ENCODE measurements at regions not wholly inside any gene's neighbourhood (a gene's known extent, or its start where the extent isn't known, plus 50 kb on each side); places are given as distances from the start of the nearest gene placed in this dataset.

GRCh38 chr2:59853032-59853431 lies 700.4 kb downstream of the BCL11A start:
- no peak overlapping the region for H3K27ac ChIP-seq (ENCODE audit: low read depth, low read length, poor library complexity, severe bottlenecking)
- H3K36me3 ChIP-seq (ENCODE audit: insufficient read depth, low read length), result no peaks in the 10 kb centered on the region
- H3K4me3 ChIP-seq (ENCODE audit: low read depth, low read length, poor library complexity, severe bottlenecking), result no peak overlapping the region
- H3K27me3 ChIP-seq (ENCODE audit: insufficient read depth, low read length), result no peaks in the 10 kb centered on the region
- H3K4me2 ChIP-seq (ENCODE audit: low read length), result no peak overlapping the region
- no peaks in the 10 kb centered on the region for H3K9me2 ChIP-seq (ENCODE audit: low read depth, low read length)
- H3F3A ChIP-seq (ENCODE audit: insufficient read depth, low read length), result no peaks in the 10 kb centered on the region
- TF ChIP-seq EZH2 (IDR thresholded peaks at IDR 0.05; ENCODE audit: borderline replicate concordance, low read length) (no peak), CTCF (IDR thresholded peaks at IDR 0.05; ENCODE audit: low read length) (no peak)
- no peaks in the 10 kb centered on the region for H3K79me2 ChIP-seq (ENCODE audit: insufficient read depth, low read length)
- no peaks in the 10 kb centered on the region for H3K9me3 ChIP-seq (ENCODE audit: low read length)
- H4K20me1 ChIP-seq (ENCODE audit: insufficient read depth, low read length), result no peaks in the 10 kb centered on the region
- no peaks in the 10 kb centered on the region for H3K4me1 ChIP-seq (ENCODE audit: insufficient read depth, low read length, severe bottlenecking)
- H3K9ac ChIP-seq (ENCODE audit: low read length), result no peak overlapping the region
- H2AFZ ChIP-seq (ENCODE audit: low read length), result no peak overlapping the region

GRCh38 chr2:59851836-59852475 lies 701.5 kb downstream of the BCL11A start:
- no peaks in the 10 kb centered on the region for H4K20me1 ChIP-seq (ENCODE audit: insufficient read depth, low read length)
- H3K27me3 ChIP-seq (ENCODE audit: insufficient read depth, low read length), result no peaks in the 10 kb centered on the region
- no peak overlapping the region for H3K27ac ChIP-seq (ENCODE audit: low read depth, low read length, poor library complexity, severe bottlenecking)
- H3K9me2 ChIP-seq (ENCODE audit: low read depth, low read length), result no peaks in the 10 kb centered on the region
- TF ChIP-seq EZH2 (IDR thresholded peaks at IDR 0.05; ENCODE audit: borderline replicate concordance, low read length) (no peak), CTCF (IDR thresholded peaks at IDR 0.05; ENCODE audit: low read length) (no peak)
- H3K79me2 ChIP-seq (ENCODE audit: insufficient read depth, low read length), result no peaks in the 10 kb centered on the region
- H3K9me3 ChIP-seq (ENCODE audit: low read length), result no peaks in the 10 kb centered on the region
- H3F3A ChIP-seq (ENCODE audit: insufficient read depth, low read length), result no peaks in the 10 kb centered on the region
- H3K36me3 ChIP-seq (ENCODE audit: insufficient read depth, low read length), result no peaks in the 10 kb centered on the region
- H3K4me2 ChIP-seq (ENCODE audit: low read length), result no peak overlapping the region
- no peak overlapping the region for H2AFZ ChIP-seq (ENCODE audit: low read length)
- H3K4me3 ChIP-seq (ENCODE audit: low read depth, low read length, poor library complexity, severe bottlenecking), result no peak overlapping the region
- H3K9ac ChIP-seq (ENCODE audit: low read length), result no peak overlapping the region
- H3K4me1 ChIP-seq (ENCODE audit: insufficient read depth, low read length, severe bottlenecking), result no peaks in the 10 kb centered on the region

GRCh38 chr2:59850554-59850953 lies 702.9 kb downstream of the BCL11A start:
- no peaks in the 10 kb centered on the region for H3K9me2 ChIP-seq (ENCODE audit: low read depth, low read length)
- no peak overlapping the region for H3K27ac ChIP-seq (ENCODE audit: low read depth, low read length, poor library complexity, severe bottlenecking)
- H4K20me1 ChIP-seq (ENCODE audit: insufficient read depth, low read length), result no peaks in the 10 kb centered on the region
- H3F3A ChIP-seq (ENCODE audit: insufficient read depth, low read length), result no peaks in the 10 kb centered on the region
- no peaks in the 10 kb centered on the region for H3K79me2 ChIP-seq (ENCODE audit: insufficient read depth, low read length)
- no peaks in the 10 kb centered on the region for H3K36me3 ChIP-seq (ENCODE audit: insufficient read depth, low read length)
- no peak overlapping the region for H3K9ac ChIP-seq (ENCODE audit: low read length)
- H3K9me3 ChIP-seq (ENCODE audit: low read length), result no peaks in the 10 kb centered on the region
- H3K4me1 ChIP-seq (ENCODE audit: insufficient read depth, low read length, severe bottlenecking), result no peaks in the 10 kb centered on the region
- no peaks in the 10 kb centered on the region for H3K27me3 ChIP-seq (ENCODE audit: insufficient read depth, low read length)
- no peak overlapping the region for H3K4me2 ChIP-seq (ENCODE audit: low read length)
- H3K4me3 ChIP-seq (ENCODE audit: low read depth, low read length, poor library complexity, severe bottlenecking), result no peak overlapping the region
- no peak overlapping the region for H2AFZ ChIP-seq (ENCODE audit: low read length)
- TF ChIP-seq EZH2 (IDR thresholded peaks at IDR 0.05; ENCODE audit: borderline replicate concordance, low read length), result no peak
- no peak for TF ChIP-seq CTCF (IDR thresholded peaks at IDR 0.05; ENCODE audit: low read length)

Data from OCI-LY1 (cell line).